Liver (tissue), 8 donors: ENCODE measurements at regions not wholly inside any gene's neighbourhood (a gene's known extent, or its start where the extent isn't known, plus 50 kb on each side); places are given as distances from the start of the nearest gene placed in this dataset.

ENCODE experiments used
- DNase-seq: peaks from one replicate; pipeline ENCODE4 v3.0.0-alpha.2; 2017; ENCODE audit warnings: low spot score
- H3K27ac ChIP-seq, 2 donors: one replicate each; pipeline ENCODE4 v1.7.0; 2013; ENCODE audit warnings: inconsistent platforms in 2 of 2, low read length in 2 of 2, control low read depth in 1 of 2, low read depth in 1 of 2, mild to moderate bottlenecking in 1 of 2
- H3K27me3 ChIP-seq, 4 donors: one replicate each; pipeline versions ENCODE4 v1.6.1 to v1.7.0; 2013; ENCODE audit warnings: low read length in 3 of 4, inconsistent platforms in 1 of 4, mild to moderate bottlenecking in 1 of 4, moderate library complexity in 1 of 4; ENCODE audit not compliant: control insufficient read depth in 4 of 4, insufficient read depth in 4 of 4
- H3K36me3 ChIP-seq, 4 donors: one replicate each; pipeline versions ENCODE4 v1.6.1 to v1.7.0; 2013; ENCODE audit warnings: low read length in 3 of 4, mild to moderate bottlenecking in 3 of 4, low read depth in 1 of 4, moderate library complexity in 1 of 4; ENCODE audit not compliant: control insufficient read depth in 4 of 4, insufficient read depth in 3 of 4
- H3K4me1 ChIP-seq, 4 donors: one replicate each; pipeline versions ENCODE4 v1.6.1 to v1.7.0; 2013; ENCODE audit warnings: low read length in 3 of 4, mild to moderate bottlenecking in 3 of 4, moderate library complexity in 1 of 4; ENCODE audit not compliant: control insufficient read depth in 4 of 4, insufficient read depth in 4 of 4
- H3K4me3 ChIP-seq, 3 donors: one replicate each; pipeline versions ENCODE4 v1.6.1 to v1.7.0; 2013; ENCODE audit warnings: low read length in 3 of 3, control low read depth in 1 of 3, low read depth in 1 of 3, mild to moderate bottlenecking in 1 of 3
- H3K9ac ChIP-seq, 2 donors: one replicate each; pipeline ENCODE4 v1.7.0; 2013; ENCODE audit warnings: low read length in 2 of 2, mild to moderate bottlenecking in 2 of 2, moderate library complexity in 2 of 2, control low read depth in 1 of 2, low read depth in 1 of 2
- H3K9me3 ChIP-seq, 4 donors: one replicate each; pipeline versions ENCODE4 v1.6.1 to v1.7.0; 2013; ENCODE audit warnings: low read length in 3 of 4; ENCODE audit not compliant: control insufficient read depth in 4 of 4
- EGR1 ChIP-seq, 2 donors: IDR thresholded peaks; 2 replicates each; pipeline ENCODE4 v1.6.1; 2016 to 2018; ENCODE audit warnings: antibody characterized with exemption in 2 of 2, low read depth in 2 of 2
- FOXA1 ChIP-seq: IDR thresholded peaks from 2 replicates; pipeline ENCODE4 v1.6.1; 2016; ENCODE audit warnings: antibody characterized with exemption
- FOXA2 ChIP-seq: IDR thresholded peaks from 2 replicates; pipeline ENCODE4 v1.6.1; 2016; ENCODE audit warnings: antibody characterized with exemption
- GABPA ChIP-seq, 2 donors: IDR thresholded peaks in 1 of 2; conservative IDR thresholded peaks in 1 of 2; 2 replicates each; pipeline ENCODE4 v1.6.1; 2016; ENCODE audit warnings: antibody characterized with exemption in 2 of 2, mild to moderate bottlenecking in 1 of 2, moderate library complexity in 1 of 2
- HNF4A ChIP-seq, 2 donors: conservative IDR thresholded peaks; 2 replicates each; pipeline ENCODE4 v1.6.1; 2016; ENCODE audit warnings: antibody characterized with exemption in 2 of 2, mild to moderate bottlenecking in 2 of 2
- HNF4G ChIP-seq: IDR thresholded peaks from 2 replicates; pipeline ENCODE4 v1.6.1; 2016; ENCODE audit warnings: antibody characterized with exemption
- JUND ChIP-seq, 2 donors: IDR thresholded peaks; 2 replicates each; pipeline ENCODE4 v1.6.1; 2016; ENCODE audit warnings: antibody characterized with exemption in 2 of 2
- NR2F2 ChIP-seq: IDR thresholded peaks from 2 replicates; pipeline ENCODE4 v1.6.1; 2016; ENCODE audit warnings: antibody characterized with exemption
- RAD21 ChIP-seq, 2 donors: IDR thresholded peaks; 2 replicates each; pipeline ENCODE4 v1.6.1; 2016; ENCODE audit warnings: antibody characterized with exemption in 2 of 2, mild to moderate bottlenecking in 2 of 2
- REST ChIP-seq: IDR thresholded peaks from 2 replicates; pipeline ENCODE4 v1.6.1; 2016; ENCODE audit warnings: antibody characterized with exemption, mild to moderate bottlenecking
- RXRA ChIP-seq, 2 donors: IDR thresholded peaks; 2 replicates each; pipeline ENCODE4 v1.6.1; 2017 to 2018; ENCODE audit warnings: antibody characterized with exemption in 2 of 2, mild to moderate bottlenecking in 1 of 2
- SP1 ChIP-seq: IDR thresholded peaks from 2 replicates; pipeline ENCODE4 v1.6.1; 2018; ENCODE audit warnings: antibody characterized with exemption, mild to moderate bottlenecking
- TAF1 ChIP-seq: conservative IDR thresholded peaks from 2 replicates; pipeline ENCODE4 v1.6.1; 2016; ENCODE audit warnings: antibody characterized with exemption, mild to moderate bottlenecking
- YY1 ChIP-seq: IDR thresholded peaks from 2 replicates; pipeline ENCODE4 v1.6.1; 2016; ENCODE audit warnings: antibody characterized with exemption, mild to moderate bottlenecking
- ZBTB33 ChIP-seq: IDR thresholded peaks from 2 replicates; pipeline ENCODE4 v1.6.1; 2016; ENCODE audit warnings: antibody characterized with exemption
- WGBS: extraction: QIAGEN DNeasy Blood & Tissue Kit; methylation state at CpG from one replicate; pipeline ENCODE4 v1.1.7; 2013; 5-methylcytosine and 5-hydroxymethylcytosine counted together
- TF ChIP-seq, protein P1 (sequence below): IDR thresholded peaks from 2 replicates; pipeline ENCODE4 v1.6.1; 2016; ENCODE audit warnings: antibody characterized with exemption
- TF ChIP-seq, protein P2 (sequence below): fragments of 150-350 bp; IDR thresholded peaks from 2 replicates; pipeline ENCODE4 v1.5.1; 2017; ENCODE audit warnings: improper control_type of control experiment, low read depth, low read length; ENCODE audit not compliant: missing input control
- TF ChIP-seq, protein P3 (sequence below): IDR thresholded peaks from 2 replicates; pipeline ENCODE4 v1.6.1; 2016; ENCODE audit warnings: antibody characterized with exemption
- donor health status: healthy.
- donor health status: healthy.
- donor health status: healthy.
- donor health status: healthy.
- donor health status: healthy.

- H3K9ac ChIP-seq: no peak overlapping the region
- WGBS: 94% methylated on average over 5 of the region's 5 CpGs
- no peak overlapping the region for H3K27ac ChIP-seq
- H3K27me3 ChIP-seq: no peaks in the 10 kb centered on the region
- H3K4me3 ChIP-seq: no peak overlapping the region
- H3K9me3 ChIP-seq: no peaks in the 10 kb centered on the region
- no peak for TF ChIP-seq RAD21 (IDR thresholded peaks at IDR 0.05)
- TF ChIP-seq FOXA1: no peak
- TF ChIP-seq REST: no peak
- TF ChIP-seq TAF1: no peak
- no peak for TF ChIP-seq HNF4G
- TF ChIP-seq RXRA (IDR thresholded peaks at IDR 0.05): no peak
- TF ChIP-seq, protein P1, sequence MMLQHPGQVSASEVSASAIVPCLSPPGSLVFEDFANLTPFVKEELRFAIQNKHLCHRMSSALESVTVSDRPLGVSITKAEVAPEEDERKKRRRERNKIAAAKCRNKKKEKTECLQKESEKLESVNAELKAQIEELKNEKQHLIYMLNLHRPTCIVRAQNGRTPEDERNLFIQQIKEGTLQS: no peak
- TF ChIP-seq FOXA2: no peak
- no peak for TF ChIP-seq EGR1 (IDR thresholded peaks at IDR 0.05; ENCODE audit: low read depth in 2 of 2)
- TF ChIP-seq GABPA (IDR thresholded peaks at IDR 0.05 in 1 of 2, conservative IDR thresholded peaks at IDR 0.05 in 1 of 2): no peak
- no peak for TF ChIP-seq ZBTB33
- TF ChIP-seq YY1: no peak
- no peak for TF ChIP-seq JUND (IDR thresholded peaks at IDR 0.05)
- DNase-seq: no peak
- H3K36me3 ChIP-seq: no peaks in the 10 kb centered on the region
- H3K4me1 ChIP-seq: no peaks in the 10 kb centered on the region
Observed at GRCh38 chr6:163925839-163926238, 511.3 kb downstream of the QKI start.

DNA sequence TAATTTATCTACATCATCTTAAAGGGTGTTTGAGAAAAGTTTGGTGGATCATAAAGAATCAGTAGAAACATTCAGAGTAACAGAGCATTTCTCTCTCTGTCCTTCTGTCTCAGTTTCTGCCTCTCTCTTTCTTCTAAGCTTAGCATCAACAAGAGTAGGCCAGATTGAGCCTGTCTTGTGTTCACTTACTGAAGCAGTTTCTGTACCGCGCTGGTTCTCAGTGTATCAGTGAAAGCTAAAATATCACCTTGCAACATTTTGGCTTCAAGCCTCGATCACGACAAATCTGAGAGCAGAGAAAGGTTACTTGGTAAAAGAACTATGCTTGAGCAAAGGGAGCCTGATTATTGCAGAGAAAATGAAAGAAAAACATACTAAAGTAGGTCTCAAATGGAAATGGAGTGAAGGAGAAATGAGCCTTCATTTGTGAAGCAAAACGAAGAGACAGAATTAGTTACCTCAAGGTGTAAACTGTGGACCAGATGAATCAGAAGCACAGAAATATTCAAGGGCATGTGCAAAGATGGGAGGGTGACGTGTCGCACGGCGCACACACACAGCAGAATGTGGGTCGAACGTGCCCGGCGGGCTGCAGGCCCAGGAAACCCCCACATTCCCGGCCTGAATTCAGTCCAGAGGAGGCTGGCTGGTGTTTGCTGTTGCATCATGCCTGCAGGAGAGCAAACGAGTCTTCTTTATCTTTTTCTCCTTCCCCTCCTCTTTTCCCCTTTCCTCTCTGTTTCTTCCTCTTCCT lies 509.3 kb downstream of the QKI start:
- 89% methylated on average over 15 of the region's 15 CpGs for WGBS
- Histone ChIP-seq H3K4me3 (no peak overlapping the region), H3K9ac (no peak overlapping the region), H3K36me3 (no peaks in the 10 kb centered on the region), H3K9me3 (no peaks in the 10 kb centered on the region), H3K27ac (no peak overlapping the region), H3K4me1 (no peaks in the 10 kb centered on the region), H3K27me3 (no peaks in the 10 kb centered on the region)
- TF ChIP-seq EGR1 (IDR thresholded peaks at IDR 0.05; ENCODE audit: low read depth in 2 of 2) (no peak), RXRA (IDR thresholded peaks at IDR 0.05) (no peak), YY1 (no peak), RAD21 (IDR thresholded peaks at IDR 0.05) (no peak), SP1 (no peak), FOXA2 (no peak), FOXA1 (no peak), TAF1 (no peak), HNF4A (conservative IDR thresholded peaks at IDR 0.05) (no peak), HNF4G (no peak), NR2F2 (no peak), GABPA (IDR thresholded peaks at IDR 0.05 in 1 of 2, conservative IDR thresholded peaks at IDR 0.05 in 1 of 2) (no peak)
- TF ChIP-seq, protein P2, sequence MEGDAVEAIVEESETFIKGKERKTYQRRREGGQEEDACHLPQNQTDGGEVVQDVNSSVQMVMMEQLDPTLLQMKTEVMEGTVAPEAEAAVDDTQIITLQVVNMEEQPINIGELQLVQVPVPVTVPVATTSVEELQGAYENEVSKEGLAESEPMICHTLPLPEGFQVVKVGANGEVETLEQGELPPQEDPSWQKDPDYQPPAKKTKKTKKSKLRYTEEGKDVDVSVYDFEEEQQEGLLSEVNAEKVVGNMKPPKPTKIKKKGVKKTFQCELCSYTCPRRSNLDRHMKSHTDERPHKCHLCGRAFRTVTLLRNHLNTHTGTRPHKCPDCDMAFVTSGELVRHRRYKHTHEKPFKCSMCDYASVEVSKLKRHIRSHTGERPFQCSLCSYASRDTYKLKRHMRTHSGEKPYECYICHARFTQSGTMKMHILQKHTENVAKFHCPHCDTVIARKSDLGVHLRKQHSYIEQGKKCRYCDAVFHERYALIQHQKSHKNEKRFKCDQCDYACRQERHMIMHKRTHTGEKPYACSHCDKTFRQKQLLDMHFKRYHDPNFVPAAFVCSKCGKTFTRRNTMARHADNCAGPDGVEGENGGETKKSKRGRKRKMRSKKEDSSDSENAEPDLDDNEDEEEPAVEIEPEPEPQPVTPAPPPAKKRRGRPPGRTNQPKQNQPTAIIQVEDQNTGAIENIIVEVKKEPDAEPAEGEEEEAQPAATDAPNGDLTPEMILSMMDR: no peak
- TF ChIP-seq, protein P3, sequence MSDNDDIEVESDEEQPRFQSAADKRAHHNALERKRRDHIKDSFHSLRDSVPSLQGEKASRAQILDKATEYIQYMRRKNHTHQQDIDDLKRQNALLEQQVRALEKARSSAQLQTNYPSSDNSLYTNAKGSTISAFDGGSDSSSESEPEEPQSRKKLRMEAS: no peak
- TF ChIP-seq, protein P1: no peak
- DNase-seq: no peak
